Suprapubic skin (tissue), 4 donors: ENCODE measurements at regions not wholly inside any gene's neighbourhood (a gene's known extent, or its start where the extent isn't known, plus 50 kb on each side); places are given as distances from the start of the nearest gene placed in this dataset.
A peak's percentile ranks its signal among the peaks of the same experiment; 100 is the strongest.

Experiments
- DNase-seq, 2 donors: peaks; one replicate each; pipeline ENCODE4 v3.0.0-alpha.2; 2019; ENCODE audit warnings: low spot score in 2 of 2
- H3K27ac ChIP-seq: fragments of 200-600 bp; sonication (generic); one replicate; pipeline ENCODE4 v1.5.1; 2019
- H3K27me3 ChIP-seq: fragments of 200-600 bp; sonication (generic); one replicate; pipeline ENCODE4 v1.5.1; 2019
- H3K36me3 ChIP-seq: fragments of 200-600 bp; sonication (generic); one replicate; pipeline ENCODE4 v1.5.1; 2019
- H3K4me1 ChIP-seq: fragments of 200-600 bp; sonication (generic); one replicate; pipeline ENCODE4 v1.5.1; 2019
- H3K4me3 ChIP-seq: fragments of 200-600 bp; sonication (generic); one replicate; pipeline ENCODE4 v1.5.1; 2019; ENCODE audit warnings: mild to moderate bottlenecking
- H3K9me3 ChIP-seq: fragments of 200-600 bp; sonication (generic); one replicate; pipeline ENCODE4 v1.5.1; 2019
- EP300 ChIP-seq: sonication (generic); formaldehyde crosslinking; IDR thresholded peaks from one replicate; pipeline ENCODE4 v1.6.1; 2017; ENCODE audit warnings: antibody characterized with exemption
- POLR2A ChIP-seq, 2 donors: fragments of 450-650 bp; IDR thresholded peaks; one replicate each; pipeline ENCODE4 v1.6.1; 2017; ENCODE audit warnings: antibody characterized with exemption in 2 of 2, mild to moderate bottlenecking in 2 of 2, moderate library complexity in 2 of 2
- POLR2AphosphoS5 ChIP-seq, 3 donors: sonication (generic); formaldehyde crosslinking; IDR thresholded peaks; one replicate each; pipeline ENCODE4 v1.6.1; 2017; ENCODE audit warnings: antibody characterized with exemption in 3 of 3
- WGBS: methylation state at CpG from one replicate; pipeline ENCODE4 v1.1.5; 2018; 5-methylcytosine and 5-hydroxymethylcytosine counted together
- TF ChIP-seq, protein P1 (sequence below), 2 donors: fragments of 200-600 bp in 1 of 2; fragments of 450-650 bp in 1 of 2; sonication (generic) in 1 of 2; IDR thresholded peaks; one replicate each; pipeline ENCODE4 v1.5.1; 2016 to 2019; ENCODE audit warnings: antibody characterized with exemption in 2 of 2, mild to moderate bottlenecking in 1 of 2, moderate library complexity in 1 of 2

DNA sequence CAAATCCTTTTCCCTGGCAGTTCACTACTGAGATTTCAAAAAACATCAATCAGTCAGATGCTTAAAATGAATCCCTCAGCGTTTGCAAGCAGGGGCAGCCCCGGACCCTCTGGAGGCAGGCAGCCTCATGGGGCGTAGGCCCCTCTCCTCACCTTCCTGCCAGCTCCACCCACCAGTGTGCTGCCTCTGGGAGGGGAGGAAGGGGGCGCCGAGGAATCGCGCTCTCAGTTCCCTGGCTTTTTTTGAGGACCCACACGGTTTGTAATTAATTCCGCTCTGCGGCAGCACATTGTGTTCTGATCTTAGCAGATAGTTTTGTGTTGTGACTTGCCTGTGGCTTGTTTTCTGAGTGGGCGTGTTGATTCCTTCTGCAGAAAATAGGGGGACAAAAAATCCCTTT, 159.9 kb downstream of the KLF13 start:
- Histone ChIP-seq H3K4me3 (no peak overlapping the region), H3K9me3 (peaks cover under 1% of the 10 kb centered on the region), H3K4me1 (peaks cover 74% of the 10 kb centered on the region), H3K27ac (peak overlapping the region; percentile 62), H3K27me3 (peaks cover 10% of the 10 kb centered on the region), H3K36me3 (no peaks in the 10 kb centered on the region)
- peak in 1 of 3 donors; percentile 44 for TF ChIP-seq POLR2AphosphoS5 (IDR thresholded peaks at IDR 0.05)
- TF ChIP-seq POLR2A (IDR thresholded peaks at IDR 0.05), result no peak
- TF ChIP-seq, protein P1, sequence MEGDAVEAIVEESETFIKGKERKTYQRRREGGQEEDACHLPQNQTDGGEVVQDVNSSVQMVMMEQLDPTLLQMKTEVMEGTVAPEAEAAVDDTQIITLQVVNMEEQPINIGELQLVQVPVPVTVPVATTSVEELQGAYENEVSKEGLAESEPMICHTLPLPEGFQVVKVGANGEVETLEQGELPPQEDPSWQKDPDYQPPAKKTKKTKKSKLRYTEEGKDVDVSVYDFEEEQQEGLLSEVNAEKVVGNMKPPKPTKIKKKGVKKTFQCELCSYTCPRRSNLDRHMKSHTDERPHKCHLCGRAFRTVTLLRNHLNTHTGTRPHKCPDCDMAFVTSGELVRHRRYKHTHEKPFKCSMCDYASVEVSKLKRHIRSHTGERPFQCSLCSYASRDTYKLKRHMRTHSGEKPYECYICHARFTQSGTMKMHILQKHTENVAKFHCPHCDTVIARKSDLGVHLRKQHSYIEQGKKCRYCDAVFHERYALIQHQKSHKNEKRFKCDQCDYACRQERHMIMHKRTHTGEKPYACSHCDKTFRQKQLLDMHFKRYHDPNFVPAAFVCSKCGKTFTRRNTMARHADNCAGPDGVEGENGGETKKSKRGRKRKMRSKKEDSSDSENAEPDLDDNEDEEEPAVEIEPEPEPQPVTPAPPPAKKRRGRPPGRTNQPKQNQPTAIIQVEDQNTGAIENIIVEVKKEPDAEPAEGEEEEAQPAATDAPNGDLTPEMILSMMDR (IDR thresholded peaks at IDR 0.05), result no peak
- WGBS, result 60% methylated on average over 10 of the region's 11 CpGs
- peak in 1 of 2 donors; percentile 49 for DNase-seq

DNA sequence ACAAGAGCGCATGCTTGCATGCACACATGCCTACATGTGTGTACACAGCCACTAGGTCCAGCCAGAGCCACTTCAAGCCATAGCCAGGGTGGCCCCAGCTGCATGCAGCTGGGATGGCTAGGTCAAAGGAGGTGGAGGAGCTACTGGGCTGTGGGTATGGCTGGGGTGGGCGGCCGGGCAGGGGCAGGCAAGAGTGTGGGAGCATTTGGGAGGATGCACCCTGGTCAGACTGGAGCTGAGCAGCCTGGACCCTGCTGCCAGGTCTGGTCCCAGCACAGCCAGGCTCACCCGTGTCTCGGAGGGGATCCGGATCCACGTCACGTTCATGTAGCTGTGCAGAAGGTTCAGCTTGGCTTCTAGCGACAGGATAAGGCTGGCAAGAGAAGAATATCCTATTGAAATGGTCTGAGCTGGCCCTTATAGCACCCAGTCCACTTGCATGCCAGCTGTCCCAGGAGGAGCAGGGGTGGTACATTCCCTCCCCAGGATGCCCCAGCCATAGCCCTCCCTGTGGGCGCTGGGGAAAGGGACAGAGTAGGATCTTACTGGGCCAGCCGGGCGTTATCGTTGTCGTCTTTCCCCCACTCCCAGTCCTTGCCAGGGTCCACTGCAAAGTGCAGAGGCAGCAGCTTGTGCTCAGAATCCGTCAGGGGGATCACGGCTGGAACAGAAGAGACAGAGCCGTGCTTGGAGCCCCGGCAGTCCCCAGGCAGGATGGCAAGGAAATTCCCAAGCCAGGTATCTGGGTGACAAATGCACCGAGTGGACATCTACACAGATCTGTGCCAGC, 160.5 kb downstream of the KLF13 start:
- H3K4me1 ChIP-seq, result peaks cover 69% of the 10 kb centered on the region
- TF ChIP-seq, protein P1 (IDR thresholded peaks at IDR 0.05), result no peak
- TF ChIP-seq EP300, result no peak
- TF ChIP-seq POLR2AphosphoS5 (IDR thresholded peaks at IDR 0.05), result no peak
- TF ChIP-seq POLR2A (IDR thresholded peaks at IDR 0.05), result no peak
- no peak overlapping the region for H3K4me3 ChIP-seq
- 89% methylated on average over 12 of the region's 19 CpGs for WGBS
- DNase-seq, result no peak
- peak overlapping the region; percentile 62 for H3K27ac ChIP-seq
- H3K27me3 ChIP-seq, result peaks cover 10% of the 10 kb centered on the region
- H3K9me3 ChIP-seq, result peaks cover 3% of the 10 kb centered on the region
- no peaks in the 10 kb centered on the region for H3K36me3 ChIP-seq

DNA sequence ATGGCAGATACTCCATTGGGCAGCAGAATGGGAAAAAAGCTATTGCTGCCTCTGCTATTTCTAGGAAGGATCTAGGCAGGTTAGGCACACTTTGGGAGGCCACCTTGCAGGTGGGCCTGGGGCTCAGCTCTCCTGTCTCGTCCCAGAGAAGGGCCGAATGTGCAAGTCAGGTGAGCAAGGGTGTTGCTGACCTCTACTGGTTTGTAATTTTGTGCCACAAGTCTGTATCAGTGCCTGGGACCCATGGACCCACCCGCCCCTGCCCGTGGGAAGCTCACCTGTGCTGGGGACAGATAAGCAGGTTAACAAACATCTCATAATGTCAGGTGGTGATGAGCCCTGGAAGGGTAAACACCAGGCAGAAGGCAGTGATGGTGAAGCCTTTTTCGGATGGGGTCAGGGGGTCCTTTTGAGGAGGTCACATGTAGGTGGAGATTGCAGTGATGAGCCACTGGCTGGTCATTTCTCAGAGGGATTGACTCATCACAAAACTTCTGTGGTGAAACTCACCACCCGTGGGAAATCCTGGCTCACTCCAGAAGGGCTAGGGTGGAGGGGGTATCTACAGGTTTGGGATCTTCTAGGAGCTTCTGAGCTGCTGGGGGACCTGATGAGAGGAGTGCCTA, 161.3 kb downstream of the KLF13 start:
- H3K36me3 ChIP-seq, result no peaks in the 10 kb centered on the region
- H3K27ac ChIP-seq, result peak overlapping the region; percentile 70
- DNase-seq, result peak in 1 of 2 donors; percentile 69
- no peak for TF ChIP-seq POLR2AphosphoS5 (IDR thresholded peaks at IDR 0.05)
- TF ChIP-seq EP300, result no peak
- TF ChIP-seq, protein P1 (IDR thresholded peaks at IDR 0.05), result no peak
- no peak for TF ChIP-seq POLR2A (IDR thresholded peaks at IDR 0.05)
- H3K27me3 ChIP-seq, result peaks cover 2% of the 10 kb centered on the region
- peaks cover 61% of the 10 kb centered on the region for H3K4me1 ChIP-seq
- H3K4me3 ChIP-seq, result no peak overlapping the region
- 45% methylated on average over 4 of the region's 6 CpGs for WGBS
- H3K9me3 ChIP-seq, result peaks cover 3% of the 10 kb centered on the region

DNA sequence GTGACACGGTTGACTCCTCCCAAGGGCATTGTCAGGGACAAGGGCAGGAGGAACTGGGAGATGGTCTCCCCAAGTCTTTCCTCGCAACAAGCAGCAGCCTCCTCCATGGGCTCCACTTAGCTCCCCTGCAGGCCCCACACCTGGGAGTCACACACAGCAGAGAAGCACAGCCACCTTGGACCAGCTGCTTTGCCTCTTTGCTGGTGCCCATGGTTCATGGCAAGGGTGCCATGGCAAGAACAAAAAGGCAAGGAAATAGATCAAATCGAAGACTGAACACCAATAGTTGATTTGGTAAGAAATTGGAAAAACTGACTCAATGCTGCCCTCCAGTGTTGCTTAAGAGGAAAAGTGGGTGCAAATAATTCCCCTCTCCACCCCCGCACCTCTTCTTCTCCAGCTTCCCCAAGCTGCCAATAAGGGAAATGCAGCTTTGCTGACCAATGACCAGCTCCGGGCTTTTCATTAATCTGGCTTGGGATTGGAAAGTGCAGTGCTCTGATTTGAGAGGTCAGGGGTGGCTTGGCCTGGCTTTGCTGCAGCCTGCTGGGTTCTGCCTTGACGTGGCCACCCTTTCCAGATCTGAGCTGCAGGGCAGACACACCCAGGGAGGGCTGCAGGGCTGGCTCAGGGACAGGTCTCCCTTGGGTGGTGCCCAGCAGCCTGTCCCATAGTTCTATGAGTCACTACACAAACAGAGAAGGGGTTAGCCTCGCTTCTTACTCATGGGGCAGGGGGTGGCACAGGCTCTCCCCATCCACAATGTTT, 162.0 kb downstream of the KLF13 start:
- Histone ChIP-seq H3K27me3 (no peaks in the 10 kb centered on the region), H3K27ac (peak overlapping the region; percentile 70), H3K4me3 (no peak overlapping the region), H3K4me1 (peaks cover 60% of the 10 kb centered on the region), H3K36me3 (no peaks in the 10 kb centered on the region), H3K9me3 (peaks cover 3% of the 10 kb centered on the region)
- TF ChIP-seq POLR2AphosphoS5 (IDR thresholded peaks at IDR 0.05) (no peak), EP300 (no peak)
- TF ChIP-seq, protein P1 (IDR thresholded peaks at IDR 0.05), result peak; percentile 89 to 97
- 16% methylated on average over 6 of the region's 7 CpGs for WGBS
- peak in 1 of 2 donors; percentile 78 for DNase-seq

DNA sequence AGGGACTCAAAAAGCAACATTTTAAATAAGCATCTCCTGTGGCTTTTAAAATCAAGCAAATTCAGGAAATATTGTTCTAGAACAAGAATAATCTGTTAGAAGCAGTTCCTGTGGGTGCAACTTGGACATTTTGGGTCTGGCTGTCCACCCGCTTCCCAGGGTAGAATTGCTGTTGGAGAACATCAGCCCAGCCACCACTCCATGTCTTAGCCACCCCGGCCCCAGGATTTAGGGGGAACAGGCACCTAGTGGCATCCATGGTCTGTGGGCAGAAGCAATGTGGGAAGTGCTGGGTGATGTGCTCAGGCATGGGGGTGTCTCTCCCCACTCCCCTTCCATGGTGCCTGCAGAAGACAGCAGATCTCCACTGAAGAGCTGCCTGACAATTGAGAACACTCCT, 162.6 kb downstream of the KLF13 start:
- Histone ChIP-seq H3K36me3 (no peaks in the 10 kb centered on the region), H3K9me3 (peaks cover 3% of the 10 kb centered on the region), H3K27me3 (no peaks in the 10 kb centered on the region), H3K27ac (peak overlapping the region; percentile 70), H3K4me3 (no peak overlapping the region), H3K4me1 (peaks cover 56% of the 10 kb centered on the region)
- peak in 1 of 2 donors; percentile 62 for DNase-seq
- 83% methylated on average over 2 of the region's 2 CpGs for WGBS
- no peak for TF ChIP-seq POLR2AphosphoS5 (IDR thresholded peaks at IDR 0.05)
- TF ChIP-seq, protein P1 (IDR thresholded peaks at IDR 0.05), result no peak
- no peak for TF ChIP-seq POLR2A (IDR thresholded peaks at IDR 0.05)
- TF ChIP-seq EP300, result no peak
